PC-9 (cell line): ENCODE measurements at regions not wholly inside any gene's neighbourhood (a gene's known extent, or its start where the extent isn't known, plus 50 kb on each side); places are given as distances from the start of the nearest gene placed in this dataset.

ENCODE experiments used
- CTCF ChIP-seq: fragments of 200-600 bp; sonication (generic); conservative IDR thresholded peaks from 2 replicates; pipeline ENCODE4 v1.6.1; 2017; ENCODE audit warnings: mixed run types, antibody characterized with exemption, mild to moderate bottlenecking, moderate library complexity
- EZH2 ChIP-seq: fragments of 200-600 bp; sonication (generic); IDR thresholded peaks from 2 replicates; pipeline ENCODE4 v1.8.0; 2017; ENCODE audit warnings: antibody characterized with exemption, low read depth

- no peak for TF ChIP-seq CTCF
- no peak for TF ChIP-seq EZH2
Observed at GRCh38 chr15:99477791-99478471, 87.9 kb upstream of the MEF2A start.
